Right lobe of liver (tissue), 4 donors: ENCODE measurements at regions not wholly inside any gene's neighbourhood (a gene's known extent, or its start where the extent isn't known, plus 50 kb on each side); places are given as distances from the start of the nearest gene placed in this dataset.

ENCODE experiments used
- POLR2A ChIP-seq: fragments of 450-650 bp; IDR thresholded peaks from one replicate; pipeline ENCODE4 v1.6.1; 2017; ENCODE audit warnings: antibody characterized with exemption, mild to moderate bottlenecking
- TF ChIP-seq, protein P1 (sequence below), 4 donors: fragments of 200-600 bp in 3 of 4; fragments of 450-650 bp in 1 of 4; IDR thresholded peaks; one replicate each; pipeline versions ENCODE4 v1.5.1 to v1.8.0; 2016 to 2022; ENCODE audit warnings: antibody characterized with exemption in 4 of 4, mild to moderate bottlenecking in 2 of 4
- donor health status: DM: no; HTN: no; CAD: no.
- donor health status: DM: no; HTN: no; CAD: no.
- donor health status: DM: no; HTN: yes; CAD: no.

DNA sequence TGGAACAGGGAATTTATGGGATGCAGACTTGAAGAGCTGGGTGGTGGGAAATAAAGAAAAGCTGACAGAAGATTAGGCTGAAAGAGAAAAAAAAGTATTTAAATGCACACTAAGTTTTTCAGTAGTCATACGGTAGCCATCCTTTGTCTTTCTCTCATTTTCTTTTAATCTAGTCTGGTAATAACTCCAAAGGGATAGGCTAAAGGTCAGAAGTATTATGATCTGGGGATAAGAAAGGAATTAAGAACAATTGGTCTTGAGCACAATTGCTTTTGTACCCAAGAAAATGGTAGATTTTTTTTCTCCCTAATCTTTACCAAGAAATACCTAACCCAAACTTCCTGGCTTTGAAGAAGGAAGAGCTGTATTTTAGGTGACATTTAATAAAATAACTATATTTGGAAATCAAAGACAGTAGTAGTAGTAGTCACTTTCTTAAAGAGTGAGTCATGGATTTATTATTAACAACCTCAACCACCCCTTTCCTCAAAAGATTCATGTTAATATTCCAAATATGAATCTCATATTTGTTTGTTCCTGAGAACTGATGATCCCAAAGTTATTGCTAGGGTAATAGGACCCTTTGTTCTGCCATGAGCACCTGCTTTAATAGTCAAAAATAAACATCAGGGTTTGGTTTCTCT lies 120.2 kb upstream of the ODAD2 start:
- TF ChIP-seq, protein P1, sequence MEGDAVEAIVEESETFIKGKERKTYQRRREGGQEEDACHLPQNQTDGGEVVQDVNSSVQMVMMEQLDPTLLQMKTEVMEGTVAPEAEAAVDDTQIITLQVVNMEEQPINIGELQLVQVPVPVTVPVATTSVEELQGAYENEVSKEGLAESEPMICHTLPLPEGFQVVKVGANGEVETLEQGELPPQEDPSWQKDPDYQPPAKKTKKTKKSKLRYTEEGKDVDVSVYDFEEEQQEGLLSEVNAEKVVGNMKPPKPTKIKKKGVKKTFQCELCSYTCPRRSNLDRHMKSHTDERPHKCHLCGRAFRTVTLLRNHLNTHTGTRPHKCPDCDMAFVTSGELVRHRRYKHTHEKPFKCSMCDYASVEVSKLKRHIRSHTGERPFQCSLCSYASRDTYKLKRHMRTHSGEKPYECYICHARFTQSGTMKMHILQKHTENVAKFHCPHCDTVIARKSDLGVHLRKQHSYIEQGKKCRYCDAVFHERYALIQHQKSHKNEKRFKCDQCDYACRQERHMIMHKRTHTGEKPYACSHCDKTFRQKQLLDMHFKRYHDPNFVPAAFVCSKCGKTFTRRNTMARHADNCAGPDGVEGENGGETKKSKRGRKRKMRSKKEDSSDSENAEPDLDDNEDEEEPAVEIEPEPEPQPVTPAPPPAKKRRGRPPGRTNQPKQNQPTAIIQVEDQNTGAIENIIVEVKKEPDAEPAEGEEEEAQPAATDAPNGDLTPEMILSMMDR (IDR thresholded peaks at IDR 0.05) = no peak
- TF ChIP-seq POLR2A = no peak
